ENCODE measurements at regions not wholly inside any gene's neighbourhood (a gene's known extent, or its start where the extent isn't known, plus 50 kb on each side); places are given as distances from the start of the nearest gene placed in this dataset.

DNA sequence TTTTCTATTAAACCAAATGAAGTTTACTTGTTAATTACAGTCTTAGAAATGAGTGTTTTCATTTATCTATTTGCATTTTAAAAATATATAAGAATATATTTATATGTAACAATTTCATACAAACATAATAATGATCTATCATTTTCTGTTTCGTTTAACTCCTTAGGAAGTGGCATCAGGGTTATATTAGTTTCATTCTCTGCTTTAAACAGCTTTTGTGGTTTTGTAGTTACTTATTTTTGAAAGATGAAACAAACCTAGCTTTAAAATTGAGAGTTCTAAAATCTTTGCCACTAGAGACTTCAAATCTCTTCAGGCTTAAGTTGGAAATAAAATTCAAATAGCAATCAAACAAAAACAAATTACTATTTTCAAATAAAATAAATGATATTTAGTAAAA is 2110.6 kb downstream of the MRPL39 start:
- TF ChIP-seq, protein P1, sequence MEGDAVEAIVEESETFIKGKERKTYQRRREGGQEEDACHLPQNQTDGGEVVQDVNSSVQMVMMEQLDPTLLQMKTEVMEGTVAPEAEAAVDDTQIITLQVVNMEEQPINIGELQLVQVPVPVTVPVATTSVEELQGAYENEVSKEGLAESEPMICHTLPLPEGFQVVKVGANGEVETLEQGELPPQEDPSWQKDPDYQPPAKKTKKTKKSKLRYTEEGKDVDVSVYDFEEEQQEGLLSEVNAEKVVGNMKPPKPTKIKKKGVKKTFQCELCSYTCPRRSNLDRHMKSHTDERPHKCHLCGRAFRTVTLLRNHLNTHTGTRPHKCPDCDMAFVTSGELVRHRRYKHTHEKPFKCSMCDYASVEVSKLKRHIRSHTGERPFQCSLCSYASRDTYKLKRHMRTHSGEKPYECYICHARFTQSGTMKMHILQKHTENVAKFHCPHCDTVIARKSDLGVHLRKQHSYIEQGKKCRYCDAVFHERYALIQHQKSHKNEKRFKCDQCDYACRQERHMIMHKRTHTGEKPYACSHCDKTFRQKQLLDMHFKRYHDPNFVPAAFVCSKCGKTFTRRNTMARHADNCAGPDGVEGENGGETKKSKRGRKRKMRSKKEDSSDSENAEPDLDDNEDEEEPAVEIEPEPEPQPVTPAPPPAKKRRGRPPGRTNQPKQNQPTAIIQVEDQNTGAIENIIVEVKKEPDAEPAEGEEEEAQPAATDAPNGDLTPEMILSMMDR (conservative IDR thresholded peaks at IDR 0.05; ENCODE audit: low read depth in 2 of 2): no peak
- TF ChIP-seq JUNB (IDR thresholded peaks at IDR 0.05; ENCODE audit: unreplicated experiment): no peak
- no peak for TF ChIP-seq NANOG (IDR thresholded peaks at IDR 0.05; ENCODE audit: borderline replicate concordance)
- no peak for TF ChIP-seq EZH2 (IDR thresholded peaks at IDR 0.05; ENCODE audit: low read depth, unreplicated experiment)
- no peak for TF ChIP-seq EZH2phosphoT487 (IDR thresholded peaks at IDR 0.05; ENCODE audit: unreplicated experiment)
- TF ChIP-seq, protein P2, sequence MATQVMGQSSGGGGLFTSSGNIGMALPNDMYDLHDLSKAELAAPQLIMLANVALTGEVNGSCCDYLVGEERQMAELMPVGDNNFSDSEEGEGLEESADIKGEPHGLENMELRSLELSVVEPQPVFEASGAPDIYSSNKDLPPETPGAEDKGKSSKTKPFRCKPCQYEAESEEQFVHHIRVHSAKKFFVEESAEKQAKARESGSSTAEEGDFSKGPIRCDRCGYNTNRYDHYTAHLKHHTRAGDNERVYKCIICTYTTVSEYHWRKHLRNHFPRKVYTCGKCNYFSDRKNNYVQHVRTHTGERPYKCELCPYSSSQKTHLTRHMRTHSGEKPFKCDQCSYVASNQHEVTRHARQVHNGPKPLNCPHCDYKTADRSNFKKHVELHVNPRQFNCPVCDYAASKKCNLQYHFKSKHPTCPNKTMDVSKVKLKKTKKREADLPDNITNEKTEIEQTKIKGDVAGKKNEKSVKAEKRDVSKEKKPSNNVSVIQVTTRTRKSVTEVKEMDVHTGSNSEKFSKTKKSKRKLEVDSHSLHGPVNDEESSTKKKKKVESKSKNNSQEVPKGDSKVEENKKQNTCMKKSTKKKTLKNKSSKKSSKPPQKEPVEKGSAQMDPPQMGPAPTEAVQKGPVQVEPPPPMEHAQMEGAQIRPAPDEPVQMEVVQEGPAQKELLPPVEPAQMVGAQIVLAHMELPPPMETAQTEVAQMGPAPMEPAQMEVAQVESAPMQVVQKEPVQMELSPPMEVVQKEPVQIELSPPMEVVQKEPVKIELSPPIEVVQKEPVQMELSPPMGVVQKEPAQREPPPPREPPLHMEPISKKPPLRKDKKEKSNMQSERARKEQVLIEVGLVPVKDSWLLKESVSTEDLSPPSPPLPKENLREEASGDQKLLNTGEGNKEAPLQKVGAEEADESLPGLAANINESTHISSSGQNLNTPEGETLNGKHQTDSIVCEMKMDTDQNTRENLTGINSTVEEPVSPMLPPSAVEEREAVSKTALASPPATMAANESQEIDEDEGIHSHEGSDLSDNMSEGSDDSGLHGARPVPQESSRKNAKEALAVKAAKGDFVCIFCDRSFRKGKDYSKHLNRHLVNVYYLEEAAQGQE (IDR thresholded peaks at IDR 0.05; ENCODE audit: unreplicated experiment): no peak
- TF ChIP-seq, protein P3, sequence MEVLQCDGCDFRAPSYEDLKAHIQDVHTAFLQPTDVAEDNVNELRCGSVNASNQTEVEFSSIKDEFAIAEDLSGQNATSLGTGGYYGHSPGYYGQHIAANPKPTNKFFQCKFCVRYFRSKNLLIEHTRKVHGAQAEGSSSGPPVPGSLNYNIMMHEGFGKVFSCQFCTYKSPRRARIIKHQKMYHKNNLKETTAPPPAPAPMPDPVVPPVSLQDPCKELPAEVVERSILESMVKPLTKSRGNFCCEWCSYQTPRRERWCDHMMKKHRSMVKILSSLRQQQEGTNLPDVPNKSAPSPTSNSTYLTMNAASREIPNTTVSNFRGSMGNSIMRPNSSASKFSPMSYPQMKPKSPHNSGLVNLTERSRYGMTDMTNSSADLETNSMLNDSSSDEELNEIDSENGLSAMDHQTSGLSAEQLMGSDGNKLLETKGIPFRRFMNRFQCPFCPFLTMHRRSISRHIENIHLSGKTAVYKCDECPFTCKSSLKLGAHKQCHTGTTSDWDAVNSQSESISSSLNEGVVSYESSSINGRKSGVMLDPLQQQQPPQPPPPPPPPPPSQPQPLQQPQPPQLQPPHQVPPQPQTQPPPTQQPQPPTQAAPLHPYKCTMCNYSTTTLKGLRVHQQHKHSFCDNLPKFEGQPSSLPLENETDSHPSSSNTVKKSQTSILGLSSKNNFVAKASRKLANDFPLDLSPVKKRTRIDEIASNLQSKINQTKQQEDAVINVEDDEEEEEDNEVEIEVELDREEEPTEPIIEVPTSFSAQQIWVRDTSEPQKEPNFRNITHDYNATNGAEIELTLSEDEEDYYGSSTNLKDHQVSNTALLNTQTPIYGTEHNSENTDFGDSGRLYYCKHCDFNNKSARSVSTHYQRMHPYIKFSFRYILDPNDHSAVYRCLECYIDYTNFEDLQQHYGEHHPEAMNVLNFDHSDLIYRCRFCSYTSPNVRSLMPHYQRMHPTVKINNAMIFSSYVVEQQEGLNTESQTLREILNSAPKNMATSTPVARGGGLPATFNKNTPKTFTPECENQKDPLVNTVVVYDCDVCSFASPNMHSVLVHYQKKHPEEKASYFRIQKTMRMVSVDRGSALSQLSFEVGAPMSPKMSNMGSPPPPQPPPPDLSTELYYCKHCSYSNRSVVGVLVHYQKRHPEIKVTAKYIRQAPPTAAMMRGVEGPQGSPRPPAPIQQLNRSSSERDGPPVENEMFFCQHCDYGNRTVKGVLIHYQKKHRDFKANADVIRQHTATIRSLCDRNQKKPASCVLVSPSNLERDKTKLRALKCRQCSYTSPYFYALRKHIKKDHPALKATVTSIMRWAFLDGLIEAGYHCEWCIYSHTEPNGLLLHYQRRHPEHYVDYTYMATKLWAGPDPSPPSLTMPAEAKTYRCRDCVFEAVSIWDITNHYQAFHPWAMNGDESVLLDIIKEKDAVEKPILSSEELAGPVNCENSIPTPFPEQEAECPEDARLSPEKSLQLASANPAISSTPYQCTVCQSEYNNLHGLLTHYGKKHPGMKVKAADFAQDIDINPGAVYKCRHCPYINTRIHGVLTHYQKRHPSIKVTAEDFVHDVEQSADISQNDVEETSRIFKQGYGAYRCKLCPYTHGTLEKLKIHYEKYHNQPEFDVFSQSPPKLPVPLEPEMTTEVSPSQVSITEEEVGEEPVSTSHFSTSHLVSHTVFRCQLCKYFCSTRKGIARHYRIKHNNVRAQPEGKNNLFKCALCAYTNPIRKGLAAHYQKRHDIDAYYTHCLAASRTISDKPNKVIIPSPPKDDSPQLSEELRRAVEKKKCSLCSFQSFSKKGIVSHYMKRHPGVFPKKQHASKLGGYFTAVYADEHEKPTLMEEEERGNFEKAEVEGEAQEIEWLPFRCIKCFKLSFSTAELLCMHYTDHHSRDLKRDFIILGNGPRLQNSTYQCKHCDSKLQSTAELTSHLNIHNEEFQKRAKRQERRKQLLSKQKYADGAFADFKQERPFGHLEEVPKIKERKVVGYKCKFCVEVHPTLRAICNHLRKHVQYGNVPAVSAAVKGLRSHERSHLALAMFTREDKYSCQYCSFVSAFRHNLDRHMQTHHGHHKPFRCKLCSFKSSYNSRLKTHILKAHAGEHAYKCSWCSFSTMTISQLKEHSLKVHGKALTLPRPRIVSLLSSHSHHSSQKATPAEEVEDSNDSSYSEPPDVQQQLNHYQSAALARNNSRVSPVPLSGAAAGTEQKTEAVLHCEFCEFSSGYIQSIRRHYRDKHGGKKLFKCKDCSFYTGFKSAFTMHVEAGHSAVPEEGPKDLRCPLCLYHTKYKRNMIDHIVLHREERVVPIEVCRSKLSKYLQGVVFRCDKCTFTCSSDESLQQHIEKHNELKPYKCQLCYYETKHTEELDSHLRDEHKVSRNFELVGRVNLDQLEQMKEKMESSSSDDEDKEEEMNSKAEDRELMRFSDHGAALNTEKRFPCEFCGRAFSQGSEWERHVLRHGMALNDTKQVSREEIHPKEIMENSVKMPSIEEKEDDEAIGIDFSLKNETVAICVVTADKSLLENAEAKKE (CRISPR knock-in tag; IDR thresholded peaks at IDR 0.05): no peak
- no peak for TF ChIP-seq POLR2AphosphoS5 (IDR thresholded peaks at IDR 0.05; ENCODE audit: low read depth)
- TF ChIP-seq ZNF114 (CRISPR knock-in tag; IDR thresholded peaks at IDR 0.05): no peak
- TF ChIP-seq CREB1 (CRISPR knock-in tag; IDR thresholded peaks at IDR 0.05; ENCODE audit: low read depth): no peak
- no peak for TF ChIP-seq STAT1 (IDR thresholded peaks at IDR 0.05; ENCODE audit: unreplicated experiment)

Data from GM23338 (cell line).